MM.1S (cell line): ENCODE measurements at regions not wholly inside any gene's neighbourhood (a gene's known extent, or its start where the extent isn't known, plus 50 kb on each side); places are given as distances from the start of the nearest gene placed in this dataset.

Experiments used
- DNase-seq: peaks from one replicate; pipeline ENCODE4 v3.0.0-alpha.2; 2015
- H2AFZ ChIP-seq: fragments of 300-600 bp; sonication (generic); 2 replicates; pipeline ENCODE4 v1.6.0; 2016; ENCODE audit warnings: antibody characterized with exemption, low read length
- H3F3A ChIP-seq: fragments of 300-600 bp; sonication (generic); 2 replicates; pipeline ENCODE4 v1.6.1; 2016; ENCODE audit warnings: mild to moderate bottlenecking, antibody characterized with exemption, low read length, moderate library complexity, mixed read lengths; ENCODE audit not compliant: insufficient read depth
- H3K27ac ChIP-seq: fragments of 300-600 bp; sonication (generic); 2 replicates; pipeline ENCODE4 v1.5.1; 2016; ENCODE audit warnings: mild to moderate bottlenecking, low read length
- H3K27me3 ChIP-seq: fragments of 300-600 bp; sonication (generic); replicated peaks from 2 replicates; pipeline ENCODE4 v1.6.0; 2016; ENCODE audit warnings: low read length; ENCODE audit not compliant: insufficient read depth
- H3K36me3 ChIP-seq: fragments of 300-600 bp; sonication (generic); replicated peaks from 2 replicates; pipeline ENCODE4 v1.6.1; 2016; ENCODE audit warnings: mild to moderate bottlenecking, low read length, mixed read lengths; ENCODE audit not compliant: insufficient read depth
- H3K4me1 ChIP-seq: fragments of 300-600 bp; sonication (generic); 2 replicates; pipeline ENCODE4 v1.6.1; 2016; ENCODE audit warnings: low read length, mixed read lengths
- H3K4me2 ChIP-seq: fragments of 300-600 bp; sonication (generic); 2 replicates; pipeline ENCODE4 v1.6.0; 2016; ENCODE audit warnings: low read depth, low read length
- H3K4me3 ChIP-seq: fragments of 300-600 bp; sonication (generic); 2 replicates; pipeline ENCODE4 v1.5.1; 2016; ENCODE audit warnings: low read length, mixed read lengths
- H3K79me2 ChIP-seq: fragments of 300-600 bp; sonication (generic); 2 replicates; pipeline ENCODE4 v1.6.1; 2016; ENCODE audit warnings: mixed run types, low read length, mixed read lengths
- H3K9ac ChIP-seq: fragments of 300-600 bp; sonication (generic); 2 replicates; pipeline ENCODE4 v1.6.1; 2016; ENCODE audit warnings: low read length, mixed read lengths
- H3K9me2 ChIP-seq: fragments of 300-600 bp; sonication (generic); replicated peaks from 2 replicates; pipeline ENCODE4 v1.6.1; 2016; ENCODE audit warnings: mild to moderate bottlenecking, low read length, mixed read lengths; ENCODE audit not compliant: insufficient read depth
- H3K9me3 ChIP-seq: fragments of 300-600 bp; sonication (generic); replicated peaks from 2 replicates; pipeline ENCODE4 v1.6.1; 2016; ENCODE audit warnings: mild to moderate bottlenecking, low read length, mixed read lengths; ENCODE audit not compliant: insufficient read depth
- H4K20me1 ChIP-seq: fragments of 300-600 bp; sonication (generic); 2 replicates; pipeline ENCODE4 v1.6.1; 2016; ENCODE audit warnings: mild to moderate bottlenecking, low read length, moderate library complexity, mixed read lengths; ENCODE audit not compliant: insufficient read depth
- EZH2 ChIP-seq: fragments of 300-600 bp; sonication (generic); optimal IDR thresholded peaks from 2 replicates; pipeline ENCODE3; 2017; ENCODE audit warnings: low read depth, mild to moderate bottlenecking, antibody characterized with exemption, low read length, mixed read lengths
- EZH2phosphoT487 ChIP-seq: fragments of 300-600 bp; sonication (generic); IDR thresholded peaks from 2 replicates; pipeline ENCODE4 v1.6.1; 2018; ENCODE audit warnings: antibody characterized with exemption, low read length
- TF ChIP-seq, protein P1 (sequence below): fragments of 300-600 bp; sonication (generic); IDR thresholded peaks from 2 replicates; pipeline ENCODE4 v1.5.1; 2016; ENCODE audit warnings: antibody characterized with exemption, low read length, mixed read lengths

DNA sequence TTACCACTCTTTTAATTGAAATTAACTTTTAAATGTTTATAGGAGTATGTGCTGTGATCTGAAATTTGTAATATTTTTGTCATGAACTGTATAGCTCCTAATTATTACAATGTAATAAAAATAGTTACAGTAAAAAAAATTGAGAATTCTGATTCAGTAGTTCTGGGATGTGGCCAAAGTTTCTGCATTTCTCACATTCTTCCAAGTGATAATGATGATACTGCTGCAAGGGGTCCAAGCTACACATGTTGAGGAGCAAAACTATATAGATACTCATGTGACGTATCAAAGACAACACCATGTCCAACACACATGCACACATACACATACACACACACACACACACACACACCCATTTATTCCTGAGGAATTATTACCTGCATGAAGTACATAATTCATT lies 71.0 kb upstream of the FAM83B start:
- H3K79me2 ChIP-seq, result no peaks in the 10 kb centered on the region
- H3K27me3 ChIP-seq, result no peaks in the 10 kb centered on the region
- DNase-seq, result no peak
- H3K36me3 ChIP-seq, result no peaks in the 10 kb centered on the region
- 0 out of 2 replicates have a peak, but pooled peaks cover 4% of the 10 kb centered on the region for H3K4me1 ChIP-seq
- no peak overlapping the region for H3K27ac ChIP-seq
- no peaks in the 10 kb centered on the region for H3F3A ChIP-seq
- no peaks in the 10 kb centered on the region for H3K9me2 ChIP-seq
- H4K20me1 ChIP-seq, result no peaks in the 10 kb centered on the region
- TF ChIP-seq EZH2phosphoT487 (no peak), EZH2 (no peak)
- TF ChIP-seq, protein P1, sequence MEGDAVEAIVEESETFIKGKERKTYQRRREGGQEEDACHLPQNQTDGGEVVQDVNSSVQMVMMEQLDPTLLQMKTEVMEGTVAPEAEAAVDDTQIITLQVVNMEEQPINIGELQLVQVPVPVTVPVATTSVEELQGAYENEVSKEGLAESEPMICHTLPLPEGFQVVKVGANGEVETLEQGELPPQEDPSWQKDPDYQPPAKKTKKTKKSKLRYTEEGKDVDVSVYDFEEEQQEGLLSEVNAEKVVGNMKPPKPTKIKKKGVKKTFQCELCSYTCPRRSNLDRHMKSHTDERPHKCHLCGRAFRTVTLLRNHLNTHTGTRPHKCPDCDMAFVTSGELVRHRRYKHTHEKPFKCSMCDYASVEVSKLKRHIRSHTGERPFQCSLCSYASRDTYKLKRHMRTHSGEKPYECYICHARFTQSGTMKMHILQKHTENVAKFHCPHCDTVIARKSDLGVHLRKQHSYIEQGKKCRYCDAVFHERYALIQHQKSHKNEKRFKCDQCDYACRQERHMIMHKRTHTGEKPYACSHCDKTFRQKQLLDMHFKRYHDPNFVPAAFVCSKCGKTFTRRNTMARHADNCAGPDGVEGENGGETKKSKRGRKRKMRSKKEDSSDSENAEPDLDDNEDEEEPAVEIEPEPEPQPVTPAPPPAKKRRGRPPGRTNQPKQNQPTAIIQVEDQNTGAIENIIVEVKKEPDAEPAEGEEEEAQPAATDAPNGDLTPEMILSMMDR, result no peak
- no peak overlapping the region for H3K4me2 ChIP-seq
- no peaks in the 10 kb centered on the region for H3K9me3 ChIP-seq
- H2AFZ ChIP-seq, result no peak overlapping the region
- no peak overlapping the region for H3K4me3 ChIP-seq
- no peak overlapping the region for H3K9ac ChIP-seq

DNA sequence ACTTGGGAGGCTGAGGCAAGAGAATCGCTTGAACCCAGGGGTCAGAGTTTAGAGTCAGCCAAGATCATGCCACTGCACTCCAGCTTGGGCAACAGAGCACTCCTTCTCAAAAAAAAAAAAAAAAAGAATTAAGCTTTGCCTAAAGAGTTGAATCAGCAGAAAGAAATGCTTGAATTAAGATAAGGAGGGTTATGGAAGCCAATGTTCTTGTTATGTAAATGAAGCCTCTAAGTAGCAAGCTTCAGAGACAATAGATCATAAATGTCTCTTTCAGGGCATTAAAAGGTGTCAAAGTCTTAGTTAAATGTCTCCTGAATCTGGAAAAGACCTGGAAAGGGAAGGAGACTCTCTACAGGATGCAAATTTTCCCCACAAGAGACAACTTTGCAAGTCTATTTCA lies 69.7 kb upstream of the FAM83B start:
- H3K4me2 ChIP-seq, result no peak overlapping the region
- DNase-seq, result no peak

DNA sequence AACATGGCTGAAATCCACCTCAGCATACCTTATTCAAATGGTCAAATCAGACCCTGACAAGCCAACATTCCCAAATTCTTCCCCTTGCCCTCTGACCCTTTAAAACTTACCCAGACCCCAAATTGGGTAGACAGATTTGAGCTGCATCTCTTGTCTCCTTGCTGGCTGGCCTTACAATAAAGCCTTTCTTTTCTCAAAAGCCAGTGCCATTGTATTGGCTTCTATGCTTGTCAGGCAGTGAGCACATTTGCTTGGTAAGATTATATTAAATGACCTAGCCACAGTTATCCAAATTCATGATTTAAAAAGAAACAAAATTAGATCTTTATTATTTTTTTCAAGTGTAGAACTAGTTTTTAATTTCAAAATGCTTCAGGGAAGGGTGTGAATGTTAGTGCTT lies 67.8 kb upstream of the FAM83B start:
- peaks cover 4% of the 10 kb centered on the region; the same call in 1 of the 2 replicates for H3K4me1 ChIP-seq
- H3K27ac ChIP-seq, result no peak overlapping the region
- H3K4me3 ChIP-seq, result no peak overlapping the region
- no peak for TF ChIP-seq EZH2phosphoT487
- no peak for DNase-seq
- no peaks in the 10 kb centered on the region for H3F3A ChIP-seq
- H4K20me1 ChIP-seq, result no peaks in the 10 kb centered on the region
- H3K36me3 ChIP-seq, result no peaks in the 10 kb centered on the region
- H3K27me3 ChIP-seq, result no peaks in the 10 kb centered on the region
- no peak overlapping the region for H3K9ac ChIP-seq
- no peak overlapping the region for H2AFZ ChIP-seq
- no peaks in the 10 kb centered on the region for H3K9me3 ChIP-seq
- no peak overlapping the region for H3K4me2 ChIP-seq
- H3K79me2 ChIP-seq, result no peaks in the 10 kb centered on the region
- no peaks in the 10 kb centered on the region for H3K9me2 ChIP-seq

More for the DNA sequence above, 69.7 kb upstream of the FAM83B start:
- Histone ChIP-seq H3K36me3 (no peaks in the 10 kb centered on the region), H3K79me2 (no peaks in the 10 kb centered on the region), H3K4me3 (no peak overlapping the region), H3F3A (no peaks in the 10 kb centered on the region), H3K4me1 (no peaks in the 10 kb centered on the region), H4K20me1 (no peaks in the 10 kb centered on the region), H3K9me2 (no peaks in the 10 kb centered on the region), H3K27me3 (no peaks in the 10 kb centered on the region), H3K9ac (no peak overlapping the region), H3K9me3 (no peaks in the 10 kb centered on the region), H3K27ac (no peak overlapping the region), H2AFZ (no peak overlapping the region)
- TF ChIP-seq, protein P1, result no peak
- TF ChIP-seq EZH2phosphoT487 (no peak), EZH2 (no peak)

DNA sequence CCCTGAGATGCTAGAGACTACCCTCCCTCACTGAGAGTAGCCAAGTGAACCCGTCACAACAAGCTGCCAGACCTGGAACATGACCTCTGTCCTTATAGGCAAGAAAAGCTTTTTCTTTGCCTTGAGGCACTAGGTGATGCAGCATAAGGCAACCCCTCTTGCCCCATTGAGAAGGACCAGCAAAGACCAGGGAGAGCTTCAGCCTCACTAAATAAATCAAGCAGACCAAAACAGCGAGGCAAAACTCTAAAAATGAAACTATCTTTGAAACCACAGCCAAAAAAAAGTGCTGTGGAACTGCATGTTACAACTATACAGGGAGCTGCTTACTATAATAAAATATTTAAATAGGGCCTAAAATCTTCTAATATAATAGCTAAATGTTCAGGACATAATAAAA lies 62.6 kb upstream of the FAM83B start:
- Histone ChIP-seq H3K79me2 (no peaks in the 10 kb centered on the region), H3K4me3 (peak overlapping the region; percentile 40), H2AFZ (peak overlapping the region; percentile 86), H3K4me1 (peaks cover 17% of the 10 kb centered on the region), H3F3A (no peaks in the 10 kb centered on the region), H3K27me3 (no peaks in the 10 kb centered on the region), H3K36me3 (no peaks in the 10 kb centered on the region), H3K4me2 (peak overlapping the region; percentile 87), H3K9me2 (no peaks in the 10 kb centered on the region), H3K27ac (peak overlapping the region; percentile 34; the same call in 1 of the 2 replicates), H3K9ac (peak overlapping the region; percentile 40; the same call in 1 of the 2 replicates), H4K20me1 (no peaks in the 10 kb centered on the region), H3K9me3 (no peaks in the 10 kb centered on the region)
- TF ChIP-seq, protein P1, result no peak
- no peak for TF ChIP-seq EZH2
- TF ChIP-seq EZH2phosphoT487, result no peak
- DNase-seq, result peak; percentile 60
